ENCODE measurements at regions not wholly inside any gene's neighbourhood (a gene's known extent, or its start where the extent isn't known, plus 50 kb on each side); places are given as distances from the start of the nearest gene placed in this dataset.

GRCh38 chr2:172674968-172675303 is 60.7 kb upstream of the RAPGEF4 start:
- no peak overlapping the region for H3K4me3 ChIP-seq
- no peak overlapping the region for H3K27ac ChIP-seq
- no peaks in the 10 kb centered on the region for H3K36me3 ChIP-seq
- H3K27me3 ChIP-seq, result no peaks in the 10 kb centered on the region
- ATAC-seq, result peak; percentile 26 to 65 (median 55)
- H3K9me3 ChIP-seq, result no peaks in the 10 kb centered on the region
- intact Hi-C loops (cut with DNase I), result no loop called here
- 43% methylated on average over 3 of the region's 3 CpGs for WGBS (ENCODE audit: insufficient coverage, low coverage, low lambda C conversion rate, missing lambda C conversion rate)
- peaks cover 0 to 8% (median 2%) of the 10 kb centered on the region in 4 donors for H3K4me1 ChIP-seq
- no peak for DNase-seq
- TF ChIP-seq POLR2A (IDR thresholded peaks at IDR 0.05) (no peak), CTCF (IDR thresholded peaks at IDR 0.05) (peak in 2 of 4 donors; percentile 18 to 24)

- intact Hi-C loops (cut with DNase I), result no loop called here
- no peak for TF ChIP-seq CTCF (IDR thresholded peaks at IDR 0.05)
- TF ChIP-seq POLR2A (IDR thresholded peaks at IDR 0.05), result no peak
- no peak for DNase-seq
- Histone ChIP-seq H3K36me3 (no peaks in the 10 kb centered on the region), H3K4me1 (peaks cover 0 to 8% (median 2%) of the 10 kb centered on the region in 4 donors), H3K4me3 (no peak overlapping the region), H3K9me3 (no peaks in the 10 kb centered on the region), H3K27me3 (no peaks in the 10 kb centered on the region), H3K27ac (no peak overlapping the region)
- ATAC-seq, result no peak
Observed at GRCh38 chr2:172677363-172677762, 58.3 kb upstream of the RAPGEF4 start.

GRCh38 chr2:172680436-172681068 is 55.1 kb upstream of the RAPGEF4 start:
- H3K4me3 ChIP-seq, result no peak overlapping the region
- no peak for ATAC-seq
- no peaks in the 10 kb centered on the region for H3K4me1 ChIP-seq
- WGBS (ENCODE audit: insufficient coverage, low coverage, low lambda C conversion rate, missing lambda C conversion rate), result 72% methylated on average over 2 of the region's 2 CpGs
- H3K27ac ChIP-seq, result no peak overlapping the region
- intact Hi-C loops (cut with DNase I), result no loop called here
- TF ChIP-seq CTCF (IDR thresholded peaks at IDR 0.05) (no peak), POLR2A (IDR thresholded peaks at IDR 0.05) (no peak)
- no peaks in the 10 kb centered on the region for H3K36me3 ChIP-seq
- no peaks in the 10 kb centered on the region for H3K27me3 ChIP-seq
- DNase-seq, result no peak
- no peaks in the 10 kb centered on the region for H3K9me3 ChIP-seq

GRCh38 chr2:172685467-172685866 is 50.2 kb upstream of the RAPGEF4 start:
- Histone ChIP-seq H3K27me3 (no peaks in the 10 kb centered on the region), H3K9me3 (no peaks in the 10 kb centered on the region), H3K4me3 (no peak overlapping the region), H3K4me1 (no peaks in the 10 kb centered on the region), H3K27ac (no peak overlapping the region), H3K36me3 (no peaks in the 10 kb centered on the region)
- WGBS (ENCODE audit: insufficient coverage, low coverage, low lambda C conversion rate, missing lambda C conversion rate), result 92% methylated on average over 4 of the region's 4 CpGs
- intact Hi-C loops (cut with DNase I), result no loop called here
- no peak for ATAC-seq
- no peak for DNase-seq
- TF ChIP-seq CTCF (IDR thresholded peaks at IDR 0.05) (no peak), POLR2A (IDR thresholded peaks at IDR 0.05) (no peak)
